ENCODE measurements at regions not wholly inside any gene's neighbourhood (a gene's known extent, or its start where the extent isn't known, plus 50 kb on each side); places are given as distances from the start of the nearest gene placed in this dataset.
A peak's percentile ranks its signal among the peaks of the same experiment; 100 is the strongest.

- peak; percentile 50 for DNase-seq
Observed at GRCh38 chr10:52652431-52653262, 119.9 kb downstream of the MBL2 start.

- no peak for DNase-seq
Observed at GRCh38 chr10:52653263-52653909, 119.2 kb downstream of the MBL2 start.

- DNase-seq, result no peak
Observed at GRCh38 chr10:52654201-52654600, 118.4 kb downstream of the MBL2 start.

GRCh38 chr10:52658112-52658511 is 114.5 kb downstream of the MBL2 start:
- DNase-seq, result no peak

- DNase-seq, result no peak
Observed at GRCh38 chr10:52659085-52659484, 113.5 kb downstream of the MBL2 start.

GRCh38 chr10:52662256-52662655 is 110.3 kb downstream of the MBL2 start:
- no peak for DNase-seq

- DNase-seq, result no peak
Observed at GRCh38 chr10:52663161-52663560, 109.4 kb downstream of the MBL2 start.

- DNase-seq, result no peak
Observed at GRCh38 chr10:52664629-52665028, 108.0 kb downstream of the MBL2 start.

GRCh38 chr10:52665821-52666220 is 106.8 kb downstream of the MBL2 start:
- no peak for DNase-seq

- no peak for DNase-seq
Observed at GRCh38 chr10:52666931-52667330, 105.7 kb downstream of the MBL2 start.

GRCh38 chr10:52668024-52668423 is 104.6 kb downstream of the MBL2 start:
- peak; percentile 35 for DNase-seq

- DNase-seq, result no peak
Observed at GRCh38 chr10:52672880-52673279, 99.7 kb downstream of the MBL2 start.

- DNase-seq, result no peak
Observed at GRCh38 chr10:52673468-52673867, 99.1 kb downstream of the MBL2 start.

- no peak for DNase-seq
Observed at GRCh38 chr10:52674474-52674873, 98.1 kb downstream of the MBL2 start.

- DNase-seq, result peak; percentile 43
Observed at GRCh38 chr10:52677086-52677485, 95.5 kb downstream of the MBL2 start.

- DNase-seq, result no peak
Observed at GRCh38 chr10:52678611-52679010, 94.0 kb downstream of the MBL2 start.

- no peak for DNase-seq
Observed at GRCh38 chr10:52679117-52679516, 93.5 kb downstream of the MBL2 start.

- DNase-seq, result no peak
Observed at GRCh38 chr10:52682766-52683165, 89.8 kb downstream of the MBL2 start.

- DNase-seq, result no peak
Observed at GRCh38 chr10:52683776-52684175, 88.8 kb downstream of the MBL2 start.

GRCh38 chr10:52688899-52689298 is 83.7 kb downstream of the MBL2 start:
- no peak for DNase-seq

- DNase-seq, result no peak
Observed at GRCh38 chr10:52696232-52696631, 76.4 kb downstream of the MBL2 start.

GRCh38 chr10:52701647-52702046 is 70.9 kb downstream of the MBL2 start:
- DNase-seq, result no peak

- no peak for DNase-seq
Observed at GRCh38 chr10:52703451-52703850, 69.1 kb downstream of the MBL2 start.

- no peak for DNase-seq
Observed at GRCh38 chr10:52703898-52704297, 68.7 kb downstream of the MBL2 start.
